ENCODE measurements at regions not wholly inside any gene's neighbourhood (a gene's known extent, or its start where the extent isn't known, plus 50 kb on each side); places are given as distances from the start of the nearest gene placed in this dataset.

DNA sequence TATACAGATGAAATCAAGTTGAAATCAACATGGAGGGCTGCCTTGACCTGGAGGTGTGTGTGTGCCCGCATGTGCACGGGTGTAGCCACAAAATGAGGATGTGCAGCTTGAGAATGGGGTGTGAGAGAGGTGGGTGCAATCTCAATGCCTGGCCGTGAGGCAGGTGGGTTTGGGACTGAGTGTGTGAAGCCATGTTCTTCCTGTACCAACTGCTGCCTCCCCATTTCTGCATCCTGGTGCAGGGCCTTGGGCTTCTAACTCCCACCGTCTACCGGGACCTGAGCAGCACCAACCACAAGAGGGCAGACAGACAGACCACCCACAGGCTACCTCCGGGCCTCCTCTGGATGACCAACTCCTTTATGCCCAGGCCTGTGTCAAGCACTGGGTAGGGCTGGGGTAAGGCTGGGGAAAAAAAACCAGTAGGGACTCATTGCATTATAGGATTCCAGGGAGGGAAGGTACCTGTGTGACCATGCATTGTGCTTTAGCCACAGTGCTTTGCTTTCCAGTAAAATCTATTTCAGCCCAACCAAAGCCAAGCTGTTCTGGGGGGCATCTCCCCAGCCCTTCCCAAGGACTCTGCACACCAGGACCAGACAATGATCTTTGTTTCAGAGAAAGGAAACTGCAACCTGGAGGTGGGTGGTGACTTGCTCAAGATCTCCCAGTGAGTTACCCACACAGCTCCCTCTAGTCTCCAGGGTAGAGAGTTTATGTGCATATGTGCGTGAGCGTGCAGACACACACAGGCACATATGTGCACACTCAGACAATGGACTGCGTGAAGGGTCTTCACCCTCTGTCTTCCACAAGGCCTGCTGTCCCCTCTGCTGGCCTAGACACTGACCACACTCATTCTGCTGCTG is 162.2 kb upstream of the TLE3 start:
- DNase-seq: no peak
- no TSS peak for BruUV-seq (replicated peaks)
- TF ChIP-seq NFE2L2 (IDR thresholded peaks at IDR 0.05; ENCODE audit: low read depth, low read length): no peak
- TF ChIP-seq, protein P1, sequence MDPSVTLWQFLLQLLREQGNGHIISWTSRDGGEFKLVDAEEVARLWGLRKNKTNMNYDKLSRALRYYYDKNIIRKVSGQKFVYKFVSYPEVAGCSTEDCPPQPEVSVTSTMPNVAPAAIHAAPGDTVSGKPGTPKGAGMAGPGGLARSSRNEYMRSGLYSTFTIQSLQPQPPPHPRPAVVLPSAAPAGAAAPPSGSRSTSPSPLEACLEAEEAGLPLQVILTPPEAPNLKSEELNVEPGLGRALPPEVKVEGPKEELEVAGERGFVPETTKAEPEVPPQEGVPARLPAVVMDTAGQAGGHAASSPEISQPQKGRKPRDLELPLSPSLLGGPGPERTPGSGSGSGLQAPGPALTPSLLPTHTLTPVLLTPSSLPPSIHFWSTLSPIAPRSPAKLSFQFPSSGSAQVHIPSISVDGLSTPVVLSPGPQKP (IDR thresholded peaks at IDR 0.05; ENCODE audit: borderline replicate concordance, low read depth, low read length): no peak
- no peak for TF ChIP-seq SMC3 (IDR thresholded peaks at IDR 0.05; ENCODE audit: low read depth, low read length)
- in situ Hi-C loops (cut with MboI; ENCODE audit: low sequenced_read_pairs) (no loop called here), dilution Hi-C loops (cut with HindIII; ENCODE audit: low sequenced_read_pairs, unreplicated experiment) (no loop called here), intact Hi-C loops (cut with micrococcal nuclease) (no loop called here)
- H3K18ac ChIP-seq (ENCODE audit: low read depth, low read length): no peak overlapping the region
- peaks cover 5% of the 10 kb centered on the region; the same call in 1 of the 2 replicates for H3K9me3 ChIP-seq (ENCODE audit: control insufficient read depth, insufficient read depth, low read length)
- no peak overlapping the region for H3K4me3 ChIP-seq (ENCODE audit: insufficient read depth, low read depth, low read length)
- no peak for ATAC-seq (ENCODE audit: low read depth)
- H3K4me2 ChIP-seq (ENCODE audit: low read depth, low read length): no peak overlapping the region
- H2AFZ ChIP-seq (replicated peaks; ENCODE audit: low read length, poor library complexity): no peak overlapping the region
- H2BK20ac ChIP-seq (ENCODE audit: low read depth, low read length): no peak overlapping the region
- no peak overlapping the region for H3K4ac ChIP-seq (ENCODE audit: low read depth, low read length)
- no peaks in the 10 kb centered on the region for H3K36me3 ChIP-seq (ENCODE audit: control insufficient read depth, insufficient read depth, low read length)
- peaks cover 2% of the 10 kb centered on the region; the same call in 1 of the 2 replicates for H3K4me1 ChIP-seq (ENCODE audit: control insufficient read depth, insufficient read depth, low read length)
- no peak overlapping the region for H4K5ac ChIP-seq (ENCODE audit: low read depth, low read length)
- 100% methylated on average over 1 of the region's 9 CpGs; no CpG with 5 or more reads in 1 of the 2 experiments for WGBS, 2 experiments (ENCODE audit: extremely low coverage in 2 of 2, insufficient read length in 1 of 2)
- no peak overlapping the region for H2AK5ac ChIP-seq (ENCODE audit: low read depth, low read length)
- no peak overlapping the region for H2BK15ac ChIP-seq (ENCODE audit: low read depth, low read length)
- no peak overlapping the region for H2AK9ac ChIP-seq (replicated peaks; ENCODE audit: low read depth, low read length, poor library complexity)
- H3K9ac ChIP-seq (ENCODE audit: low read depth, low read length): no peak overlapping the region
- H4K20me1 ChIP-seq (ENCODE audit: insufficient read depth, low read length): no peaks in the 10 kb centered on the region
- H2BK5ac ChIP-seq (ENCODE audit: low read depth, low read length, poor library complexity, severe bottlenecking): no peak overlapping the region
- H4K91ac ChIP-seq (ENCODE audit: insufficient read depth, low read depth, low read length): no peak overlapping the region
- H3K9me1 ChIP-seq (ENCODE audit: insufficient read depth, low read length): no peaks in the 10 kb centered on the region
- no peaks in the 10 kb centered on the region for H3K79me1 ChIP-seq (ENCODE audit: low read depth in 1 of 2, low read length in 2 of 2)
- CTCF ChIA-PET: no interaction called here
- H3K23ac ChIP-seq (ENCODE audit: low read depth, low read length): no peak overlapping the region
- peaks cover 40% of the 10 kb centered on the region; the same call in 1 of the 2 replicates for H3K27me3 ChIP-seq (ENCODE audit: control insufficient read depth, insufficient read depth, low read length)
- H3K56ac ChIP-seq (ENCODE audit: extremely low read depth, insufficient read depth, low read length): no peak overlapping the region
- H2BK120ac ChIP-seq (ENCODE audit: low read depth, low read length): no peak overlapping the region
- H3K14ac ChIP-seq (replicated peaks; ENCODE audit: low read depth, low read length): no peak overlapping the region
- H3K27ac ChIP-seq (ENCODE audit: insufficient read depth, low read length): no peak overlapping the region
- POLR2A ChIA-PET (ENCODE audit: unreplicated experiment): no interaction called here
- H4K8ac ChIP-seq (ENCODE audit: low read depth in 2 of 2, low read length in 2 of 2): no peak overlapping the region
